Cardiac muscle cell (in vitro differentiated cells and primary cell): ENCODE measurements at regions not wholly inside any gene's neighbourhood (a gene's known extent, or its start where the extent isn't known, plus 50 kb on each side); places are given as distances from the start of the nearest gene placed in this dataset.

Source experiments
- DNase-seq, 2 donors: peaks; one replicate each; pipeline versions ENCODE4 v3.0.0 to v3.0.0-alpha.2; 2010 to 2017; ENCODE audit warnings: low read depth in 1 of 2, low spot score in 1 of 2
- H3K27ac ChIP-seq: fragments of 200-600 bp; sonication (generic); 2 replicates; pipeline ENCODE4 v1.5.1; 2016
- H3K27me3 ChIP-seq: fragments of 200-600 bp; sonication (generic); 2 replicates; pipeline ENCODE4 v1.6.0; 2016; ENCODE audit warnings: control low read depth
- H3K36me3 ChIP-seq: fragments of 200-600 bp; sonication (generic); 2 replicates; pipeline ENCODE4 v1.5.1; 2016; ENCODE audit warnings: control low read depth
- H3K4me1 ChIP-seq: fragments of 200-600 bp; sonication (generic); 2 replicates; pipeline ENCODE4 v1.8.1; 2017; ENCODE audit warnings: low read depth, mild to moderate bottlenecking, mixed run types
- H3K4me3 ChIP-seq: fragments of 200-600 bp; sonication (generic); 2 replicates; pipeline ENCODE4 v1.5.1; 2016; ENCODE audit warnings: mild to moderate bottlenecking
- H3K9me3 ChIP-seq: fragments of 200-600 bp; sonication (generic); 2 replicates; pipeline ENCODE4 v1.5.1; 2017; ENCODE audit warnings: low read depth, mild to moderate bottlenecking, control low read depth
- TF ChIP-seq, protein P1 (sequence below): IDR thresholded peaks from 2 replicates; pipeline ENCODE4 v1.5.1; 2012; ENCODE audit warnings: low read depth, mild to moderate bottlenecking, low read length

DNA sequence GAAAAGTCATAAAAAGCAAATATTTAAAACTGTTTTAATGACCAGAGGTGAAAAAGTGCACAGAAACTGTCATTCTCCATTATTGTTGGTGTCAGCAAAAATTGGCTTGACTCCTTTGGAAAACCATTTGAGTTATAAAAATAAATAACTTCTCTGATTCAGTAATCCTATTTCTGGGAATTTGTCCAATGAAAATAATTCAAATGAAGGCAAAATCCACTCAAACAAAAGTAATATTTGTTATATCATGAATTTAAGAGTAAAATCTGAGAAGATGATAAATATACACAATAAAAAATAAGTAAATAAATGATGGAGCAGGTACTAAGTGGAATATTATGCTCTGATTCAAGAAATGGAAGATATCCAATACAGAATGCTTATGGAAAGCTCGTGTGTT, 326.6 kb upstream of the KLF6 start:
- H3K27ac ChIP-seq: no peak overlapping the region
- H3K4me1 ChIP-seq: no peaks in the 10 kb centered on the region
- no peaks in the 10 kb centered on the region for H3K36me3 ChIP-seq
- no peak for DNase-seq
- TF ChIP-seq, protein P1, sequence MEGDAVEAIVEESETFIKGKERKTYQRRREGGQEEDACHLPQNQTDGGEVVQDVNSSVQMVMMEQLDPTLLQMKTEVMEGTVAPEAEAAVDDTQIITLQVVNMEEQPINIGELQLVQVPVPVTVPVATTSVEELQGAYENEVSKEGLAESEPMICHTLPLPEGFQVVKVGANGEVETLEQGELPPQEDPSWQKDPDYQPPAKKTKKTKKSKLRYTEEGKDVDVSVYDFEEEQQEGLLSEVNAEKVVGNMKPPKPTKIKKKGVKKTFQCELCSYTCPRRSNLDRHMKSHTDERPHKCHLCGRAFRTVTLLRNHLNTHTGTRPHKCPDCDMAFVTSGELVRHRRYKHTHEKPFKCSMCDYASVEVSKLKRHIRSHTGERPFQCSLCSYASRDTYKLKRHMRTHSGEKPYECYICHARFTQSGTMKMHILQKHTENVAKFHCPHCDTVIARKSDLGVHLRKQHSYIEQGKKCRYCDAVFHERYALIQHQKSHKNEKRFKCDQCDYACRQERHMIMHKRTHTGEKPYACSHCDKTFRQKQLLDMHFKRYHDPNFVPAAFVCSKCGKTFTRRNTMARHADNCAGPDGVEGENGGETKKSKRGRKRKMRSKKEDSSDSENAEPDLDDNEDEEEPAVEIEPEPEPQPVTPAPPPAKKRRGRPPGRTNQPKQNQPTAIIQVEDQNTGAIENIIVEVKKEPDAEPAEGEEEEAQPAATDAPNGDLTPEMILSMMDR: no peak
- H3K4me3 ChIP-seq: no peak overlapping the region
- H3K9me3 ChIP-seq: no peaks in the 10 kb centered on the region
- H3K27me3 ChIP-seq: no peaks in the 10 kb centered on the region

DNA sequence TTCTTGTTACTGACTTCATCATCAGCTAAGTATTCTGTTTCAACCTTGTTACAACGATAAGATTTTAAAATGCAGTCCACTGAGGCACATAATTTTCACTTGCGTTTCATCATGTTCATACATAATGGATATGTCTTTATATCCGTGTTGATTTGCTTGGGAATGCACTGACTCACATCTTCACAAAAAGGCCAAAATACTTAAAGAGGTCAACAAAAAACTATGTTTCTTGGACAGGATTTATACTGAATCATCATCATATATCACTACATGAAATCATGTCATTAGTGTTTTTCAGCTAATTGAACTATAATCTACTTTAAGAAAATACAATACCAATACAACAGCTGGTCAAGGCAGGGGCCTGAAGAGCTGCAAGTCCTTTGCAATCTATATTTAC, 324.5 kb upstream of the KLF6 start:
- DNase-seq: no peak
- TF ChIP-seq, protein P1: no peak

DNA sequence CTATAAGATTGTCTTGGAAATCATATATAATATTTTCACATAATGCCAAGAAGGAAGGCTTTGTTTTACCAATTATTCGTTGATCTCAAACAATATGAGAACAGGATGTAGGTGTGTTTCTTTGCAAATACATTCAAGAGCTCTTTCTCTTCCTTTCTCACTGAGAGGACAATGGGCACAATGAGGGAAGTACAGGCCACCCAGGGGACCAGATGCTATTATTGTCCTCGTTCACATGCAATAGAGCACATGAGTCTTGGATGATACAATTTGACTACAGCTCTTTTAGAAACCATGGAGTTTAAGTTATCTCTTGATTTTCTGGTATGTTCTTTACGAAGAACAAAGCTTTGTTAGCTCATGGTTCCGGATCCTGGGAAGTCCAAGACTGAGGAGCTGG, 323.7 kb upstream of the KLF6 start:
- TF ChIP-seq, protein P1: no peak
- no peaks in the 10 kb centered on the region for H3K4me1 ChIP-seq
- no peak for DNase-seq
- H3K4me3 ChIP-seq: no peak overlapping the region
- H3K27ac ChIP-seq: no peak overlapping the region
- no peaks in the 10 kb centered on the region for H3K36me3 ChIP-seq
- H3K27me3 ChIP-seq: no peaks in the 10 kb centered on the region
- H3K9me3 ChIP-seq: no peaks in the 10 kb centered on the region

More for the DNA sequence above, 324.5 kb upstream of the KLF6 start:
- H3K27ac ChIP-seq: no peak overlapping the region
- no peaks in the 10 kb centered on the region for H3K27me3 ChIP-seq
- H3K9me3 ChIP-seq: no peaks in the 10 kb centered on the region
- H3K4me3 ChIP-seq: no peak overlapping the region
- H3K36me3 ChIP-seq: no peaks in the 10 kb centered on the region
- H3K4me1 ChIP-seq: no peaks in the 10 kb centered on the region

DNA sequence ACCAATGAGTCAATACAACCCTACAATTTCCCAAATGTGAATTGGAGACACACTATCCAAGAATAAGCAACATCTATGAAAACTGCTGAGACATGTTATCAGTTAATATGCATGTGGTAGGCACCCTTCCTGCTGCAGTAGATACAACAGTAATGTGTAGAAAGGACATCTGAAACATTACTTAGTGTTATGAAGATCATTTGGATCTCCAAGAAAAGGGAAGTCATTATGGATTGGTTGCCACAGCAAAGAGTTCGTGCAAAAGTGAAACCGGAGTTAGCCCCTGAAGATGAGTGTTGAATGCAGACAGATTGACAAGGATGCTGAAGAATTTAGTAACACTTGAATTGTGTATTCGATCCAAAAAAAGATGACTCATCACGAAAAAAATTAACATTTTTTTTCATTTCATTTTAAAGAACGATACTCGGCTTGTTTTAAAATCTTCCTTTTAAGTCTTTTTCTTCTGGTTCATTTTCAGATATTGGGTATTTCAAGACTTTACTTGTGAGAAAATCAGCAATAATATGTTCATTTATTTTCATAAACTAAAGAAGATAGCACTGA, 322.4 kb upstream of the KLF6 start:
- no peaks in the 10 kb centered on the region for H3K9me3 ChIP-seq
- no peaks in the 10 kb centered on the region for H3K36me3 ChIP-seq
- no peaks in the 10 kb centered on the region for H3K27me3 ChIP-seq
- no peak overlapping the region for H3K27ac ChIP-seq
- no peaks in the 10 kb centered on the region for H3K4me1 ChIP-seq
- DNase-seq: no peak
- TF ChIP-seq, protein P1: no peak
- no peak overlapping the region for H3K4me3 ChIP-seq

DNA sequence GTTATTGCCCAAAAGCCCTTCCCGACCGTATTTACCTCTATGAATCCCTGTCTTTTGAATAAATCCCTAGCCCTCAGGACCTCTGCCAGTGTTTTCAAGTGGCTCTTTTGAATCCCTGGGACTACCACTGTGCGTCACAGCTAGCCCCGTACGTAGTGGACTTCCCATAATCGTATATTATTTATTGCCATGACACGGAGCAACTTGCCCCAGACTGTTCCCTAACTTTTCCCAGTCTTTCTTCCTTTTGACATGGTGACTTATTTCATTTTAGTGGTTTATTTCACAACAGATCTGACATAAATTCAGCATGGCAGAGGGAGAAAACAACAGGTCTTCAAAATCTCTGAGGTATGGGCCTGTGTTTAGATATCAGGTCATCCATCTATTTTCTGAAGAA, 318.6 kb upstream of the KLF6 start:
- H3K27me3 ChIP-seq: no peaks in the 10 kb centered on the region
- no peaks in the 10 kb centered on the region for H3K36me3 ChIP-seq
- H3K4me3 ChIP-seq: no peak overlapping the region
- TF ChIP-seq, protein P1: no peak
- H3K27ac ChIP-seq: no peak overlapping the region
- no peaks in the 10 kb centered on the region for H3K9me3 ChIP-seq
- no peaks in the 10 kb centered on the region for H3K4me1 ChIP-seq
- DNase-seq: no peak

DNA sequence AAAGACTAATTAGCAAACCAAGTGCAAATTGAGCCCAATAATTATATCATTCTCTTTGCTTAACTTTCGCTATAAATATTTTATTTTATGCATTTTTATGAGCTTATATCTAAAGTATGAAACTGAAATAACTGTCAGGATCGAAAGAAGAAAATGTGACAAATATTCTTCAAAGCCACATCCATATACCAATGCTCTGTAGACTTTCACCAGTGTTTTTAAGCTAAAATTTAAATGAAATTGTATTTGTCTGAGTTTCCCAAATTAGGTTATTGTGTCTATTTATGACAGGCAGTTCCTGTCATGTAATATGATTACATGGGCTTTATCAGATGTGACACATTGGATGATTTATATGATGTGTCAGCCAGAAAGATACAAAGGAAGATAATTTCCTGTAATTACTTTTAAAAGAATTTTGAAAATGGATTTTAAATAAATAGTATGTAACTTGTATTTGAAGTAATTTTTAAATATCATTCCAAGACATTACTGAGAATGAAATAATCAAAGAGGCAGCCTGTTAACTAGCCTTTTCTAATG, 317.9 kb upstream of the KLF6 start:
- Histone ChIP-seq H3K9me3 (no peaks in the 10 kb centered on the region), H3K36me3 (no peaks in the 10 kb centered on the region), H3K4me1 (no peaks in the 10 kb centered on the region), H3K4me3 (no peak overlapping the region), H3K27me3 (no peaks in the 10 kb centered on the region), H3K27ac (no peak overlapping the region)
- TF ChIP-seq, protein P1: no peak
- DNase-seq: no peak
